Esophagus mucosa (tissue), 1 donor: ENCODE measurements at regions not wholly inside any gene's neighbourhood (a gene's known extent, or its start where the extent isn't known, plus 50 kb on each side); places are given as distances from the start of the nearest gene placed in this dataset.

Source experiments
- ATAC-seq: fragments of 200-7000 bp; cut with Tn5 transposase; one replicate; pipeline ENCODE4 v1.9.1; 2020
- donor health status: DM: yes; HTN: yes; CAD: no.

DNA sequence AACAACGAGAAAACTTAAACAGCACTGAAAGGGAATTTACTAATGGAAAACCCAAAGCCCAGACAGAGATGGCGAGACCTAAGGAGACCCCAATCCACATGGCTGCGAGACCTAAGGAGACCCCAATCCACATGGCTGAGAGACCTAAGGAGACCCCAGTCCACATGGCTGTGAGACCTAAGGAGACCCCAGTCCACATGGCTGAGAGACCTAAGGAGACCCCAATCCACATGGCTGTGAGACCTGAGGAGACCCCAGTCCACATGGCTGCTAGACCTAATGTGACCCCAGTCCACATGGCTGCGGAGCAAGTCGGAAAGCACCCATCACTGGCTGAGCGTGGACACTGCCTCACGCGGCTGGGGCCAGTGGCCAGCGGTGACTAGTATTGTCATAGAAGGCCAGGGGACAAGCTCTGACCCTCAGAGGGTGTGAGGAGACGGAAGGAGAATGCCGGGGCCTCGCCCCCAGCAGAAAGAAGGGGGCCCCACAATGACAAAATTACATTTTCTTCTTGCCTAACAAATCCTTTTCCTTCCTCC is 241.8 kb downstream of the C16orf95 start:
- no peak for ATAC-seq

GRCh38 chr16:87076331-87076949 is 240.8 kb downstream of the C16orf95 start:
- no peak for ATAC-seq

- ATAC-seq = peak; percentile 78
Measured at GRCh38 chr16:87076950-87077749, 240.0 kb downstream of the C16orf95 start.

DNA sequence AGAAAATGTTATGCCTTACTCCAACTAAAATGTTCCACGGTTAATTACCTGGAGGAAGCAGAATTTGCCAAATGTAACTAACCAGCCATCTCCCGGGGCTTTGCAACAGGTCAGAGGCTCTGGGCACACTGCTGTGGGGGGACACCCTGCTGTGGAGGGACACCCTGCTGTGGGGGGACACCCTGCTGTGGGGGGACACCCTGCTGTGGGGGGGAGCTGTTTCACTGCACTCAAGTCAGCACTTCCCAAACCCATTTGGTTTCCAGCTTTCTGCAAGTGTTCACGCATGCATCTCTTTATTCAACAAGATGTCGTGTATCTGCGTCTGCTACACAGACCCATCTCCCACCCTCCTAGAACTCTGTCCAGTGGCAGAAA is 239.5 kb downstream of the C16orf95 start:
- no peak for ATAC-seq

DNA sequence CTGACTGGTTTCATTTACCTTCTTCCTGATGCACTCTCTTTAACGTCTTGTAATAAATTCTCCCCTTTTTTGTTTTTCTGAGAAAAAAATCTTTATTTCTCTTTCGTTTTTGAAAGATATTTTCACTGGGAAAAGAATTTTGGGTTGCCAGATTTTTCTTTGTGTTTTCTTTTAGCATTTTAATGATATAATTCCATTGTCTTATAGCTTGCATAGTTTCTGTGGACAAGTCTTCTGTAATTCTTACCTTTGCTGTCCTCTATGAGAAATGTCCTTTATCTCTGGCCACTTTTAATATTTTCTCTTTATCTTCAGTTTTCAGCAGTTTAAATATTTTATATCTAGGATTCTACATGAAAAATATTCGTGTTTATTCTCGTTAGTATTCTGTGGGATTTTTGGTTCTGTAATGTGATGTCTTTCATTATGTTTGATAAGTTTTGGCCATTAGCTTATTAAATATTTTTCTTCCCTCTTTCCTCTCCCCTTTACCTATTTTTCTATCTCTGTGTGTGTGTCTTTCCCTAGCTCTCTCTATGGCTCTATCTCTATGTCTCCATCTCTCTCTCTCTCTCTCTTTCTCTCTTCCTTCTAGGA is 236.5 kb downstream of the C16orf95 start:
- ATAC-seq = no peak

DNA sequence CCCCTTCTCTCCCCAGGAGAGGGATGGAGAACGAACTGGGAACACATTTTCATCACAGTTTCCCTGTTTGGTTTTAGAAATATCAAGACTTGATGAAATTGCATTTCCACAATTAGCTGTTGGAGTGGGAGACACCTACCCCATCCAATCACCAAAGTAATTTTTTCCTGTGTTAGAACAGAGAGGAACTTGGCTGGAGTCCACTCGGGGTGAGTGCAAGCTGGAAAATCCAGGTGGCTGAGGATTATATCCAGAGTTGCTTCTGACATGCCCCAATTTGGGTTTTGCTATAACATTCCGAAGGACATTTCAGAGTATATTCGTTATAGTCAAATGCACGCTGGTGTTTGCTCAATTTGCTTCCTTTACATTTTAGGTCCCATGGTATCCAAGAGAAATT is 231.8 kb downstream of the C16orf95 start:
- no peak for ATAC-seq

DNA sequence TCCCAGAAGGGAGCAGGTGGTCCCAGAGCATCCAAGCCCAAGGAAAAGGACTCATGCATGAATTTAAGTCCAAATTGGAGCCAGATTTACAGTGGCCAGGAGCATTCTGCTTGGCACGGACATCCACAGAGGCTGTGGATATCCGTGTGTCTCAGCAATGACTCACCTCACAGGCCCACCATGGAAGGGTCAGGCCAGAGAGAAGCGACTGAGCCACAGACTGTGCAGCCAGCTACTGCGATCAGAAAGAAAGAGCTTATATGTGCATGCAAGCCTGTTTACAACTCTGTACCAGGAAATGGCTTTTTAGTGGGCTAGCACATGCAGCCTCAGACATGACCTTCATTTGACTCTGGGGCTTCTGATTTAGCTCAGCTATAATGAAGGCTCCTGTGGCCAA is 231.0 kb downstream of the C16orf95 start:
- ATAC-seq = no peak

DNA sequence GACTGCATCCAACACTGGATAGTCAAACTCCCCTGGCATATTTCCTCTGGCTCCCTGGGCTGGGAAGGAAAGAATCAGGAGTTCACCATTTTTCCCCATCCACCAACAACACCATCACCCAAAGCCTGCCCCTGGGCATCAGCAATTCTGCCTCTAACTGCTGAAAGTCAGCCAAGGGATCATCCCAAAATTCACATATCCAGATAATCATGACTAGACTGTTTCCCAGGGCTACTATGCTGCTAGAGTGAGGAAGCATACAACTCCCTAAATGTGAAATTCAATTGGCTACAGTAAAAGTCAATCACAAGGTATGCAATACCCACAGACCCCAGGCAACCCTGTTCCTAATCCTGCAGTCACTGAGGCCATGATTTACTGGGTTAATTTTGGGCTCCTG is 230.6 kb downstream of the C16orf95 start:
- no peak for ATAC-seq

GRCh38 chr16:87092958-87093357 is 224.2 kb downstream of the C16orf95 start:
- ATAC-seq = no peak

- ATAC-seq = no peak
Measured at GRCh38 chr16:87093804-87094555, 223.2 kb downstream of the C16orf95 start.

GRCh38 chr16:87094556-87094865 is 222.7 kb downstream of the C16orf95 start:
- no peak for ATAC-seq

- no peak for ATAC-seq
Measured at GRCh38 chr16:87095271-87095670, 221.9 kb downstream of the C16orf95 start.

DNA sequence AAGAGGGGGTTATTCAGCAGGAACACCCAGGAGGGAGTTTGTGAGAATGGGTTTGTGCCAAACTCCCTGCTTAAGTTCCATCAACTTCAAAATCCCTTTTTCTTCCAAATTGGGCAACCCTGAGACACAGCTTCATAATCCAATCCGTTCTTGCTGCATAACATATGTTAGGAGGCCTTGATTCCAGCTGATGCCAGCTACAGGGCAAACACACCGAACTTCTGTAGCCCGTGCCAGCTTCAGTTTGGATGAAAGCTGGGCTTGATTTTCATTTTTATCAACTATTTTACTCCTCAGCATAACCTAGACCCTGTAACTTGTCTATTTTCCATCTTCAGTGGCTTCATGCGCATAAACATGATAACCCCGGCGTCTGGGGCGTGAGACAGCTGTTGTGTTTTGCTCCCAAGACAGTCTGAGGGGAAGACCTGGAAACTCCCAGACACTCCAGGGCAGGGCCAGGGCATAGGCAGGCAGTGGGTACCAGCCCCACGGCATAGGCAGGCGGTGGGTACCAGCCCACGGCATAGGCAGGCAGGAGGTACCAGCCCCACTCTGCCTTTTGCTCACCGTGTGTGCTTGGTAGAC is 220.4 kb downstream of the C16orf95 start:
- ATAC-seq = no peak

DNA sequence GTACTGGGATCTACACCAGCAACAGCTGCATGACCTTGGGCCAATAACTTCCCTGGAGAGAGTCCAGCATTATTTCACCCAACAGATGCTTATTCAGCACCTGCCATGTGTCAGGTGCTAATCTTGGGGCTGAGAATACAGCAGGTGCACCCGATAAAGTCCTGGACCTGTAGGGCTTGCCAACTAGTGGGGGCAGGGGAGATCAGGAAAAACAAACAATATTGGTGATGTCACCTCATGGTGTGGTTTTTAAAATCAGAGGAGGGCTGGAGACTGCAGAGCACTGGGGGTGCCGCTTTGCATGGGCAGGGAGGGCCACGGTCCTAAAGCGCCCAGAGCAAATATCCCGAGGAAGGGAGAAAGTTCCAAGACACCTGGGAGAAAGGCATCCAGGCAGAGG is 218.8 kb downstream of the C16orf95 start:
- no peak for ATAC-seq

DNA sequence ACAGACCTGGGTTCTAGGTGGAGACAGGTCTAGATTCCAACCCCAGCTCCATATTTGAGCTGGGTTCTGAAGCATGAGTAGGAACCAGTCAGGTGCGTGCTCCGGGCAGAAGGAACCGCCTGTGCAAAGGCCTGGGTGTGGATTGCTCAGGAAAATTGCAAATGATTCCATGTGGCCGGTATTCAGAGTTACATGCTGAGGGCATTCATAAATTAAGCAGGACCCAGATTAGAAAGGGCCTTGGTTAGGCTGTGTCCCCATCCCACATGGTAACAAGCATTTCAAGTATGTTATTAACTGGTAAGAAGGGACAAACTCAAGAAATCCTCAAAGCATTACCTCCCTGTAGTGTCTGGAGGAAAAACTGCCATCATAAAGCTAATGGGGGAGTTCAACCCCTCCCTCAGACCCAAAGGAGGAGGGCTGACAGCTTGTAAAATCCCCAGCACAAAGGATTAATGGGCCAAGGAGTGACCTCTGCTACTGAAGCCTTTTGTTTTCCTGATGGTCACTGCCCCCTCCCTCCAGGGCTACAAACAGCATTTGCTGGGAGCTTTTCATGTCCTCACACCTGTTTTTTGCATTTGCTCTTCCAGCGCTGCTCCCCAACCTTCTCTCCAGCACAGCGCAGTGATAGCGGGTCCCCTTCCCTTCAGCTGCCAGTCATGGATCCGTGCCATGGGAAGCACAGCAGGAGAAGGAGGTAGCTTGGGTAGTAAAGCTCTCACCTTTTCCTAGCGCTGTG is 218.0 kb downstream of the C16orf95 start:
- ATAC-seq = no peak

DNA sequence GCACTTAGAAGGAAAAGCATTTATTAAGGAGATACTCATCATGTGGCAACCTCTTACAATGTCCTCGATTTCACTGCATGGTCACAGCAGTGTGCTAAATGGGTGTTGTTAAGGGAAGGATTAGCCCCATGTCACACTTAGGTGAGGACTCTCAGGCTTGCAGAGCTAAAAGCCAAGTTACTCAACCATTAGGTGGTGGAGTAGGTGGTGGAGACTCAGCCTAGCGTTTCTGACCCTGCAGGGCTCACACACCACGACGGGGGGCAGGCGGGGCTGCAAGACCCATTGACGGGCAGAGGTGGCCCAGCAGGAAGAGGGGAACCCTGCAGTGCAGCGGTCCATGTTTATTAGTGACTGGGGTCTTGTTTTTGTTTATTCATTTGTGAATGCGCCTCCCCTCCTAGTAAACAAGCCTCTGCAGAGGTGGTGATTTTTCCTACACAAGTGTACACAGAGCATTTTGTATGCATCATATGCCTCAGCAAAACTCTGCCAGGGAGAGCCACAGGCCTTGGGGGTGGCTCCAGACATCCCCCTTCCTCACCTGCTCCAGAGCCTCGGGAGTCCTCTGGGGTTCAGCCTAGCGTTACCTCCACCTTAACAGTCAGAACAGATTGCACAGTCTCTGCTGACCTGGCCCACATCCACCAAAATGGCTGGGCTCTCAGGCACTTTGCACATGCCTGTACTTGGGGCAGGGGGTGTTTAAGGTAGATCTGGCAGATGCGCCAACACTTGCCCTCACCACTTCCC is 216.7 kb downstream of the C16orf95 start:
- ATAC-seq = no peak

DNA sequence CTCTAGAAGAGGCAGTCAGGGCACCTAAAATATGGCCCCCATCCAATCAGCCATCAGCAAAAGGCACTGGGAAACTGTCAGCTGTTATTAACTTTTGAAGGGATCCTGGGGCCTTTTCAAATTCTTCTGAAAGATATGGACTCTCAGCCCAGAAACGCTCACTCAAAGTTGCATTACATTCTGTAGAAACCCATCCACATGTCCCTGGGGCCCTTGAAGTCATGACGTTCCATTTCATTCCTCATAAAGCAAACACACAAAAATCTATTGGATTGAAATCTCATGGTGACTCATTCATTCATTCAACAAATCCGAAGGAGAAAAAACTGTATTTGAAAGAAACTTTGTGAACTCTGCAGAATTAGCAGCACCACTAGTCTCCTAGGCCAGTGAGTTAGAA is 215.3 kb downstream of the C16orf95 start:
- ATAC-seq = no peak

GRCh38 chr16:87107201-87107600 is 210.0 kb downstream of the C16orf95 start:
- ATAC-seq = no peak

DNA sequence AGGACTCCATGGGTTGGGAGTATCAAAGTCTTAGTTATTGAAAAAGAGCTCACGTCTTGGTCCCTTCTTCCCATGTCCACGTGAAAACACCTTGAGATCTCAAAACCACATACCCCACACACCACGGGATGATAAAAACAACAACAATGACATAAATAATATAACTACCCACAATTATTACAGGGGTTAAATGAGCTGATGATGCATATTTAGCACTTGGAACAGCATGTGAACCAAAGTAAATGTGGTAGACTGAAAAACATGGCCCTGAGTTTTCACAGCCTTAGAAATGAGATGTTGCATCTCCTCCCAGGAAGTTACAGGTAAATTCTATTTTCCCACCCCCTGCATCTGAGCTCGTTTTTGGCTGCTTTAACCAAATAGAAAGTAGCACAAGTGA is 208.9 kb downstream of the C16orf95 start:
- ATAC-seq = no peak

GRCh38 chr16:87108941-87109340 is 208.3 kb downstream of the C16orf95 start:
- no peak for ATAC-seq

- ATAC-seq = no peak
Measured at GRCh38 chr16:87114832-87115231, 202.4 kb downstream of the C16orf95 start.
